Retinal pigment epithelial cell (primary cell): ENCODE measurements at regions not wholly inside any gene's neighbourhood (a gene's known extent, or its start where the extent isn't known, plus 50 kb on each side); places are given as distances from the start of the nearest gene placed in this dataset.
A peak's percentile ranks its signal among the peaks of the same experiment; 100 is the strongest.

Experiments
- DNase-seq: peaks from one replicate; pipeline ENCODE4 v3.0.0-alpha.2; 2010; ENCODE audit warnings: low read depth
- H3K4me3 ChIP-seq: 2 replicates; pipeline ENCODE4 v1.5.1; 2011; ENCODE audit warnings: mild to moderate bottlenecking, low read length, control low read depth, moderate library complexity
- TF ChIP-seq, protein P1 (sequence below): conservative IDR thresholded peaks from 2 replicates; pipeline ENCODE4 v1.5.1; 2011; ENCODE audit warnings: low read depth, low read length, control low read depth, inconsistent platforms

DNA sequence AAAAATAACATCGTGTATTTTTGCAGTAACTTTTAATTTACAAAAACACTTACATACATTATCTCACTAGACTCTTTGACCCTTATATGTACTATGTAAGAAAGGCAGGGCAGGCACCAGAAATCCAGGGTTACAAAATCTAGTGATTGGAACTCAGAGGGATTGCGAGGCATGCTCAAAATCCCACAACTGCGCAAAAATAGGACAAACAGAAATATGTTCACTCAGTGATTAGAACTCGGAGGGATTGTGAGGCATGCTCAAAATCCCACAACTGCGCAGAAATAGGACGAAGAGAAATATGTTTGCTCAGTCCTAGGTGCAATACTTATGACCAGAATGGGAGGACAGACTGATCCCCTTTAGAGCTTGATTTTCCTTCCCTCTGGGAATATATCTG lies 79.2 kb upstream of the TGFBR2 start:
- no peak overlapping the region for H3K4me3 ChIP-seq
- TF ChIP-seq, protein P1, sequence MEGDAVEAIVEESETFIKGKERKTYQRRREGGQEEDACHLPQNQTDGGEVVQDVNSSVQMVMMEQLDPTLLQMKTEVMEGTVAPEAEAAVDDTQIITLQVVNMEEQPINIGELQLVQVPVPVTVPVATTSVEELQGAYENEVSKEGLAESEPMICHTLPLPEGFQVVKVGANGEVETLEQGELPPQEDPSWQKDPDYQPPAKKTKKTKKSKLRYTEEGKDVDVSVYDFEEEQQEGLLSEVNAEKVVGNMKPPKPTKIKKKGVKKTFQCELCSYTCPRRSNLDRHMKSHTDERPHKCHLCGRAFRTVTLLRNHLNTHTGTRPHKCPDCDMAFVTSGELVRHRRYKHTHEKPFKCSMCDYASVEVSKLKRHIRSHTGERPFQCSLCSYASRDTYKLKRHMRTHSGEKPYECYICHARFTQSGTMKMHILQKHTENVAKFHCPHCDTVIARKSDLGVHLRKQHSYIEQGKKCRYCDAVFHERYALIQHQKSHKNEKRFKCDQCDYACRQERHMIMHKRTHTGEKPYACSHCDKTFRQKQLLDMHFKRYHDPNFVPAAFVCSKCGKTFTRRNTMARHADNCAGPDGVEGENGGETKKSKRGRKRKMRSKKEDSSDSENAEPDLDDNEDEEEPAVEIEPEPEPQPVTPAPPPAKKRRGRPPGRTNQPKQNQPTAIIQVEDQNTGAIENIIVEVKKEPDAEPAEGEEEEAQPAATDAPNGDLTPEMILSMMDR: no peak
- no peak for DNase-seq

GRCh38 chr3:30527720-30528119 lies 78.7 kb upstream of the TGFBR2 start:
- no peak overlapping the region for H3K4me3 ChIP-seq
- TF ChIP-seq, protein P1: no peak
- DNase-seq: no peak

DNA sequence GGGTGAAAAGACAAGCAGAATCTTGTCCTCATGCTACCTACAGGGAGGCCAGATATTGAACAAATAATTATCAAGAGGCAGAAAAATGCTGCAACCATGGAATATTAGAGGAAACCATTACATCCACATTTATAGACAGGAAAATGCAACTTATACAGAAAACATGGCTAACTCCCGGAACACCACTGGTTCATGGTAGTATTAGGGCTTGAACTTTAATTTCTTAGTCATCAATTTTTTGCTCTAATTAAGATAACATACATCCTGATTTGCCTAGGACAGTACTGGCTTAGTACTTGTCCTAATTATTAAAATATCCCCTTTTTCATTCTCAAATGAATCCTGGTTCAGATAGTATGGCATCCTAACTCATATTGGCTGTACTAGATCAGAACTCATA lies 76.3 kb upstream of the TGFBR2 start:
- no peak for DNase-seq
- no peak overlapping the region for H3K4me3 ChIP-seq
- TF ChIP-seq, protein P1: no peak

- TF ChIP-seq, protein P1: no peak
Measured at GRCh38 chr3:30531017-30531570, 75.3 kb upstream of the TGFBR2 start.

DNA sequence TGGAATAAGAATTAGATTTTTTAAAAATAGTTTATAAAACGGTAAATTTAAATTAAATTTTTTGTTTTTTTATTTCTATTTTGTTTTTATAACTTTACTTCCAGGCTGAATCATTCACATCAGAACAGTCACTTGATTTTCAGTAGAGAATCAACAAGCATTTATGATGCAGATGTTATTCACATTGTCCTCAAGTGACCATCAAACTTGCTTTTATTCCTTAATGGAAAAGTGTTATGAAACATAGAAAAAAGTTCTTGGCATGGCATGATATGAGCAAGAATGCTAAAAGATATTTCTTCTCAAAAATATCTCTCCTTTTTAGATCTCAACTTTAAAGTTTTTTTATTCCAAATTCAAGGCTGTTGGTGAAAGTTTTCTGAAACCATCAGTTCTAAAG lies 70.9 kb upstream of the TGFBR2 start:
- TF ChIP-seq, protein P1: no peak
- DNase-seq: no peak
- no peak overlapping the region for H3K4me3 ChIP-seq

More at GRCh38 chr3:30531017-30531570, 75.3 kb upstream of the TGFBR2 start:
- H3K4me3 ChIP-seq: no peak overlapping the region
- DNase-seq: no peak

GRCh38 chr3:30538791-30539190 lies 67.6 kb upstream of the TGFBR2 start:
- H3K4me3 ChIP-seq: no peak overlapping the region
- TF ChIP-seq, protein P1: no peak
- DNase-seq: peak; percentile 88

- no peak overlapping the region for H3K4me3 ChIP-seq
- DNase-seq: peak; percentile 85
- TF ChIP-seq, protein P1: no peak
Measured at GRCh38 chr3:30539206-30539605, 67.2 kb upstream of the TGFBR2 start.
